Left hindlimb (tissue), 1 donor: ENCODE measurements at regions not wholly inside any gene's neighbourhood (a gene's known extent, or its start where the extent isn't known, plus 50 kb on each side); places are given as distances from the start of the nearest gene placed in this dataset.
A peak's percentile ranks its signal among the peaks of the same experiment; 100 is the strongest.
"Not testable (repeated sequence)": the region's sequence is repeated elsewhere in the genome, so short reads cannot be mapped to it uniquely, and the experiment has no call there.

ENCODE experiments used
- DNase-seq: peaks from one replicate; pipeline ENCODE4 v3.0.0-alpha.2; 2018

DNA sequence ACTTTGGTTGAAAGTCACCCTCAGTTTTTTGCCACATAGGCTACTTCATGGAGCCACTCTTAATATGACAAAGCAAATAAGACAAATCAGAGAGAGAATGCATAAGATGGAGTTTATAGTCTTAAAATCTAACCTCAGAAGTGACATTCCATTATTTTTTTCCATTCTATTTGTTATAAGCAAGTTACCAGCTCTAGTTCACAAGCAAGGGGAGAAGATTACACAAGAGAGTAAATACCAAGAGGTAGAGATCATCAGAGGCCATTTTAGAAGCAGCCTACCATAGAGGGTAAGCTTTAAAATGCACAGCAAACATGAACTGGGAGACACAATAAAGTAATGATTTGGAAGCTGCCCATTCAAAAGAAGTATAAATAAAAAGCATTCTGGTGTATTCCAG lies 651.3 kb upstream of the MEF2C start:
- no peak for DNase-seq

DNA sequence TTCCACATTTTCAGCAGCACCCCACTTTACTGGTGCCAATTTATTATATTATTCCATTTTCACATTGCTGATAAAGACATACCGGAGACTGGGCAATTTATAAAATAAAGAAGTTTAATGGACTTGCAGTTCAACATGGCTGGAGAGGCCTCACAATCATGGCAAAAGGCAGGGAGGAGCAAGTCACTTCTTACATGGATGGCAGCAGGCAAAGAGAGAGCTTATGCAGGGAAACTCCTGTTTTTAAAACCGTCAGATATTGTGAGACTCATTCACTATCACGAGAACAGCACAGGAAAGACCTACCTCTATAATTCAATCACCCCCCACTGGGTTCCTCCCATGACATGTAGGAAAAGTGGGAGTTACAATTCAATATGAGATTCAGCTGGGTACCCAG lies 641.8 kb upstream of the MEF2C start:
- DNase-seq: no peak

DNA sequence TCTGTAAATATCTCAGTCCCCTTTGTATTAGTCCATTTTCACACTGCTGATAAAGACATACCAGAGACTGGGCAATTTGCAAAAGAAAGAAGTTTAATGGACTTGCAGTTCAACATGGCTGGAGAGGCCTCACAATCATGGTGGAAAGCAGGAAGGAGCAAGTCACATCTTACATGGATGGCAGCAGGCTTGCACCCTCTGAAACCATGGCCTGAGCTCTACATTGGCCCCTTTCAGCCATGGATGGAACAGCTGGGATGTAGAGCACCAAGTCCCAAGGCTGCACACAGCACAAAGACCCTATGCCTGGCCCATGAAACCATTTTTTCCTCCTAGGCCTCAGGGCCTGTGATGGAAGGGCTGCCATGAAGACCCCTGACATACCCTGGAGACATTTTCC lies 640.9 kb upstream of the MEF2C start:
- not testable (repeated sequence) for DNase-seq

DNA sequence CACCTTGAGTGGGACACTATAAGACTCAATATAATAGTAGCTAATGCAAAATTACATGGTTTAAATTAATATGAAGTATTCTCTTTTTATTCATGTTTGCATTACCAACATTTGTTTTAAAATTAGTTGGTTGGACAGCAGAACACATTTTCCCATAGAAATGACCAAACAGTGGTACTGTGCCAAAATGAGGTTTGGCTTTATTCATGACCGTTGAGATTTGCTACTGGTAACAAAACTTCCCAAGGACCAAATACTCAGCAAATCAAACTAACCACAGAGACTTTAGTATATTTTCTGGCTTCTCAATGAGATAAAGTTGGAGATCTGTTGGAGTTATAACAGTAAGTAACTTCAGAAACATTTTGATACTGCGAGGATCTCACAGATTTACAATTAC lies 637.8 kb upstream of the MEF2C start:
- no peak for DNase-seq

DNA sequence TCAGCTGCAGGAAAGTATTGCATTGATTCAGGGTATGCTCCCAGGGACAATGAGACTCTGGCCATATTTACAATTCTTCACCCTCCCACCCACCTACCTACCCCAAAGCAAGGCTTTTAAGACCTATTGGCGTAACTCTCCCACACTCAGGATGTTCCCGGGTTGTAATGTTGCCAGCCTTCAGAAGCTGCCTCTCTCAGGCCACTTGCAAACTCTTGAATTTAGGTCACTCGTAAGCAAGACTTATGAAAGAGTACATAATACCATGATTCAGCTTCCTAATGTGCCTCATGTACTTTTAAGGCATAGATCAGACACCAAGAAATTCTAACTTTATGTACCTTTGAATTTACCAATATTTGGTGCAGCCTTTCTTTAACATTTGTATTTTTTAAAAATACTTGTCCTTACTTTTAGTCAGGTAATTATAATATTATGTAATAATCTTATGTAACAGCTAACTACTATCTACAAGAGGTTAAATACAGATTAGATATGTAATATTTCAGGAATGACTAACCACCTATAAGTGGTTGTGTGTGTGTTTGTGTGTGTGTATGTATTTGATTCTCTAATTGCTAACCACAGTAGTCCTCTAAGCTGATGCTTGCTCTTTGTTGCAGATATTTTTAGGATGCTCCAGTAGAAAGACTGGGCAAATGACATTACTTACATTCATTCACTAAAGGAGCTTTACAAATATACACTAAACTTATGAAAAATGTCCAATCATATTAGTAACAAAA lies 630.5 kb upstream of the MEF2C start:
- DNase-seq: no peak

DNA sequence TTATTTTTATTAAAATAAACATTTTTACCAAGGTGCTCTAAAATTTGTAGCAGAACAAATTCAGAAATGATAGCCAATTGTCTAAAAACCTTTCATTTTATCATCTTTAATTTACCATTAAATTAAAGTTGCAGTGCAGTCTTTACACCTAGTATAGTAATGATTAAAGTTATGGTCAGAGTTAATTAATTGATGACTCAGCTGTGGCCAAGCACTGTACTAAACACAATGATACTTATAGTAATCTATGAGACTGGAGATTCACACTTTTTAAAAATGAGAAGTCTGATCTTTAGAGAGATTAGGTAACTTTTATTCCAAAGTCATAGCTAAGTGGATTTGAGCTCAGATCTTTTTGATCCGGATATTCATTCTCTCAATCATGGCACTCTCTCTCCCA lies 621.1 kb upstream of the MEF2C start:
- DNase-seq: no peak

DNA sequence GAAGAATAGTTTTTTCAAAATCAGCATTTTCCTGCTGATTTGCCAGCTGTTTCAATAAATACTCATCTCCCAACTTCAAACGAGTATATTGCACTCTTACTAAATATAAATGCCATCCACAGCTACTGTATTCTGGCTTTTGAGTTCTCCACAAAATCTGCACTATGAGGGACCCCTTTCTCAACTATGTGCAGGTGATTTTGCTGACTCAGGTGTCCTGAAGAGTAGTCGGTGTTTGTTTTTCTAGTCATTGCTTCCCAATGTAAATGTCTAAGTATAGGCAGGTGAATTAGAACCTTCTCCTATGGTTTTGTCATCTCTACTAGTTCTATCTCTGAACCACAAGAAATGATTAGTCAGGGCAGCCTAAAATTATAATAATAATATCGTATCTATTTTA lies 616.8 kb upstream of the MEF2C start:
- no peak for DNase-seq

DNA sequence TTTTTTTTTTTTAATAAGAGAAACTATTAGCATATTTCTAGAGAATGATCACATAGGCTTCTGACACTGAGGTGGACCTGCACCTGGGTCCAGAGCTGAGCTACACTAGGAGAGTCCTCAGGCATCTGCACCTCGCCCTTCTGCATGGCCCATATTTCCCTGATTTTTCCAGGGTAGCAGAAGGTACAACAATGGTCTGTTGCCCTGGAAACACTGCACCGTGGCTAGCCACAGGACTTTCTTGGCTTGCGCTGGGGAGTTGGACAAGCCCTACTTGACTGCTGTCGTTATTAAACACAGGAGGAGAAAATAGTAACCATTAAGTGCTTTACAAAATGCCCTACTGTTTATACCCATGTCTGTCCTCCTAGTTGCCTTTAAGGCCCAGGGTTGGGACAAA lies 615.7 kb upstream of the MEF2C start:
- DNase-seq: no peak

DNA sequence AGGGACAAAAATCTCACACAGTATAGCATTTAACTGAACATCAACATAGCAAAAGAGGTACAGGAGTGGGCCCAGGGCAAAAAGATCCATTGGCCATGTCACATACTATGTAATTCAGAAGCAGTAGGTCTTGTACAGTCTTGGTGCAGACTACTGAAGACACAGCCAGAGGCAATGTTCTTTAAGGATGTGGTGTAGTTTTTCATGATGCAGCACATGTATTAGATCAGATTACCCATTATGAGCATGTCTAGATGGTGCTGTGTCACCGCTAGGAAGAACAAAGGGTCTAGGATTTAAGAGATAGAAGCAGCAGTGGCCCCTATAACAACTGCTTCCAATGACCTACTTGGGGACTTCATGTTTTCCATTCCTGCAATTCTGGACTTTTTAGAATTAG lies 610.4 kb upstream of the MEF2C start:
- DNase-seq: no peak

DNA sequence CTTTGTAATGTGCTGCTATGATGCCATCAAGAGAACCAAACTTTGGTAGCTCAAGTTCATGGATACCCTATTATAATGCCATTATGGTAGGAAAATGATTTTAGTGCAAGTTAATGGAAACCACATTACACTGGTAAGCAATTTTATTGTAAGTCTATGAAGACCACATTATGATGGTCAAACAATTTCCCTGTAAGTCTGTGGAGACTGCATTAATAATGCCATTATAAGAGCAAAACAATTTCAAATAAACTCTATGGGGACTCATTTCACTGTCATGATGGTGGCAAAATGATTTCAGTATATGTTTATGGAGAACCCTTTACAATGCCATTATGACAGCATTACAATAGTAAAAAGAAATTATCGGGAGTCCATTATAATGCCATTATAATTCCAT lies 602.0 kb upstream of the MEF2C start:
- DNase-seq: no peak

DNA sequence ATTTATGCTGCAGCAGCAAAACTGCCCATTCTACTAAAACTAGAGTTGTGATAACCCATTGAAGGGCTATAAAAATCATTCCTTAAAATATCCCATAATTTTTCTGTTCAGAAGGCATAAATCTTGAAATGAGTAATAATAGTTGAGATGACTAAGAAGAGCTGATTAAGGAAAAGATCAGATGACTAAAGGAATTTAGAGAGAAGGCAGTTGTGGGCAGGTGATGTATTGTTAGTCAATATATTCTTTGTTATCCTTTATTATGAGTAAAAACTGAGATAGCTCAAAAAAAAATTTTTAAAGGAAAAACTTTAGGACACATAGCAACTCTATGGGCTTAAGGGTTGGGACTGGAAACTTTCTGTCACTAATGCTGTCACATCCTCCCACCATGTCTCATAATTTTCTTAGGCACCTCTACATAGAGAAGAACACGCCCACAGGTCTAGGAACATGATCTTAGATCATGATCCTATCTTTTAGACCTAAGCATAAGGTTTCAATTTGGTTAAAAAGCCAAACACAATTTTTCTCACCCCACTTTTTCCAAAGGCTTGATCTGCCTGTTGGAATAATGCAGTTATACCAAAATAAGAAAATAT lies 597.5 kb upstream of the MEF2C start:
- no peak for DNase-seq

DNA sequence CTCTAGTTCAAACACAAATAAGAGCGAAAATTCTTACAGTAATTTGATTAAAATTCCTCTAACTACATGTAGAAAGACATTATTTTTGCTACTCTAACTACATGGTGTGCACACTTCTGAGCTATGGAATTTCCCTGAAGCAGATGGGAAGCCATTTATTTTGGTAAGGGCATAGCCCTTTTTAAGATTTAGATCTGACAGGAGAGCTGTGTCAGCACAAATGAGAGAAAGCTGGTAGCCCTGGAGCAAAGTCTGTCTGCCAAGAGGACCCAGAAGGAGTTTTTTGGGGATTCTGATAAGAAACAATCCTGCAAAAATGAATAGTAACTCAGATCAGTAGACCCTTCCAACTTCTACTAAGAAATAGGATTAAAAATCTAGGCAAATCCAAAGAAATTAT lies 595.9 kb upstream of the MEF2C start:
- no peak for DNase-seq

DNA sequence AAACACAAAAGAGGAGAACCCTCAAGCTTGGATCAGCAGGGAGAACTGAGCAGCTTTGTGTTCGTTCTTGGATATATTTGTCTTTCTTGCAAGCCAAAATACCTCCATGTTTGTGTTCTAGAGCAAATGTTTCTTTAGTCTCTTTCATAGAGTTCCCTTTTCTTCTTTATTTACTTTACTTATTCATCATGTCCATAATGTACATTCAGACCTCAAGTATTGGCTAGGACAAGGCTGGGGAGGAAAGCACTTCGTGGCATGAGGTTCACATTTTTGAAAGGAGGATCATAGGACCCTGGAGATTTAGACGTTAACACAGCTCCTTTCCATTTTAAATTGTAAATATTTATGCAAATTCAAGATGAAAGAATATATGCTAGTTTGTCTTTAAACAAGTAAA lies 590.2 kb upstream of the MEF2C start:
- DNase-seq: no peak

DNA sequence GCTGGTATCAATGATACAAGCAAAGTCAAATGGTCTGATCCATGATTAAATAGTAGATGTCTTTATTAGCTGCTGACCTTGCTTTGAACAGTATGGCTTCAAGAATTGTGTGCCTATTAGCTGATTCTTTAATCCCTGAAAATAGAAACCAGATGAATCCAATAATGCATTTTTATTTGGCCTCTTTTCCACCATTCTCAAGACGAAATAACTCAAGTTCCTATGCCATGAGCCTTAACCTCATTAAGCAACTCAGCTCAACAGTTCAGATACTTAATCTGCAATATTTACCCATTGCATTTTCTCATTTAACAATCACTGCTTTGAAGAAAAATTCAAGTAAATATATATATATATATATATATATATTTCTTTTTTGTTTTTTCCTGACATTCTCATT lies 588.6 kb upstream of the MEF2C start:
- DNase-seq: no peak

DNA sequence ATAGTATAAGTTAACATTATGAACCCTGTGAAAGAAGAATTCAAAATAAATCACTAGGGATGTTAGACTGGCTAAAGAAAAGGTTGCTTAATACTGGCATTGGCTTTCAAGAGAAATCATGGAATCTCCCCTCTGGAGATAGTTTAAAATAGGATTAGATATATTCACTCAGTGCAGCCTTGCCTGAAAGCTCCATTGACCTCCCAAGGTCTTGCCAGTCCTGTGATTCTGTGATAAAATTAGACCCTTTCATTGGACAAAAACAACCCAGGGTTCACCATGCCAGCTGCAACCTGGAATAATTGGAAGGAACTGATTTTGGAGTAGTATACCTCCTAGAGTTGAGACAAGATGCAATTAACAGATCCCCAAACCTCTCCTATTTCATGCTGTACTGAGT lies 588.1 kb upstream of the MEF2C start:
- no peak for DNase-seq

DNA sequence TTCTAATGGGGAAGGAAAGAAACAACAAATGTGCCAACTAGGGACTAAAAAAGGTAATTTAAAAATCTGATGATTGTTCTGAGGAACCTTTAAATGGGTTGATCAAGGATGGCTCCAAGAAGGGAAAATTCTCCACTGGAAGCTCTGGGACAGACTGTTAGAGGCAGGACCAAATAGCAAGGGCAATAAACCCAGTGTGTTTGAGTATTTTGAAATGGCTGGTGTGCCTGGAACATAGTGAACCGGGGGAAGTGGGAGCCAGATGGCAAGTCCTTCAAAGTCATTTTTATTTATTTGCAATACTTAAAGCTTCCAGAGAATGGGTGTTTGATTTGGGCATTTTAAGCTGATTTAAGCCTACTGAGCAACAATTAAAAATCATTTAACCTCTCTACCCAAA lies 587.7 kb upstream of the MEF2C start:
- DNase-seq: no peak

DNA sequence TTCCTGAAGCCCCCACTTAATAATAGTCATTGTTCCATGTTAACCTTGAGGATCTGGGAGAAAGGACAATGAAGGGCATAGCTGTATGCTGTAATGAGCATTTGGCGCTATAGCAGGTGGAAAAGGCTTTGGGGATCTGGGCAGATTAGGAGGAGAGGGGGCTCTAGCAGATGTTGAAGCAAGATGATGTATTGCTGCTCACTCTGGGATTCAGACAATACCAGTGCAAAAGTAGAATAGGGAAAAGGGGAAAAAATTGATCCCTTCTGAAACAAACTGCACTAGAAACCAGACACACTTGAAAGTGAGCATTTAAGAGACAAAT lies 575.3 kb upstream of the MEF2C start:
- DNase-seq: no peak

DNA sequence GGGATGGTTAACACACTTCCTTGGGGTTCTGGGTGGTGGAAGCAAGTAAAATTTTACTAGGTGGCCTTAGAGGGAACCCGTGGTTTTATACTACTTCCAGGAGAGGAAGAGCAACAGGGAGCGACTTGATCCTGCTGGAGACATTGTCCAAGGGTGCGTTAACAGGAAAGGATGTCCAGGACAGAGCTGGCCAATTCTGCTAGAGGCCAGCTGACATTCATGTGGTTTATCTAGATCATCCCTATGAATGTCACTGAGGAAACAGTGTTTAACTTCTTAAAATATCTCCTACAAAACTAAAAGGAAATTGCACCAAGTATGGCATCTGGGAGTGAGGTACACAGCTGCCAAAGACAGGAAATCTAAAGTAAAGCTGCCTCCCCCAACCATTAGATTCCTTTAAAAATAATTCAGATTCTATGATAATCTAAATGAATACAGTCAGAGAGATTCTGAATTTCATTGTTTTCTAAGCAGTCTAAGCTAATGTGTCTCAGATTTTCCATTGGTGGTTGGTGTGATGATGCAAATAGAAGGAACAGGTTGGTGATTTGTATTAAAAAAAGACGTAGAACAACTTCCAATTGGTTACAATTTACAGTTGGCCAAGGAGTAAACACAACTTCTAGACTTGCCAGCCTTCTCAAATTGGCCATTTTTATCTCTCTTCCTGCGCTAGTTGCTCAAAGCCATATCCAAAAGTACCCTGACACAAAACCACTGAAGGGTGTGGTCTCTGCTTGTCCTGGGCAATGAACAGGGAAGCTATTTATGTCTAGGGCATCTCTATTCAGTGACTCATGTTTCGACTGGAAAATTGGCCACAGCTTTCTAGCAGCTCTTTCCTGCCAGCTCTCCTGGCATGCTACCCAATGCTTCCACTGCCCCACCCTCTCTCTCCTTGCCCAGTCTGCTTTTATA lies 574.7 kb upstream of the MEF2C start:
- peak; percentile 80 for DNase-seq

DNA sequence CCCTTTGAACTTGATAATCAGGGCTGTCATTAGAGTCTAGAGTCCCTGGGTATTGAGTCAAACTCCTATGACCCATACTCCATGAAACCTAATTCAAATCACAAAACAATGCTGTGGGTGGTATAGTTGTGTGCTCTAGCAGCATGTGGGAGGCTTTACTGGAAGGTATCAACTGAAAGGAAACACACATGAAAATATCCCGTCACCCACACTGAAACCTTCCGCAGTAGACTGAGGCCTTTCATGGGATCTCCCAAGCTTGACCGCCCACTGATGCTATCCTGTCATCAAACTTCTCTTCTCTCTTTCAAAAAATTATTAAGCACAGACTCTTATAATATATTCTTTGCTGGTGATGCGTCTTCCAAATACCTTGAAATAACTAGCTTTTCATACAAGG lies 569.1 kb upstream of the MEF2C start:
- no peak for DNase-seq

DNA sequence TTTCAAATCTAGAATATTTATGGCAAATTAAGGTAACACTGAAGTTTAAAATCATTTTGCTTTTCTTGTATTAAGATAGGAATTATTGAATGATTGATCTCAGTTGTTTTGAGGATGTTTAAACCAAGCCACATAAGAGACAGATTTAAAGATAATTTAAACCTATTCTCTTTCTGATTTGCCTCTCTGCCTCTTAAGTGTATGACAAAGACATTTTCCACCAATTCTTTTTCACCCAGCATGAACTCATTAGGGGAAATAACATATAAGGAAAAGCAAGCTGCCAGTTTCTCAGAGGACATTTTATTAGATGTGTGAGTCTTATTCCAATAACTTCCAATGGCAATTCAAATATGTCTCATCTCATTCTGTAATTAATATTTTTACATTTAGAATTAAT lies 568.3 kb upstream of the MEF2C start:
- DNase-seq: no peak

DNA sequence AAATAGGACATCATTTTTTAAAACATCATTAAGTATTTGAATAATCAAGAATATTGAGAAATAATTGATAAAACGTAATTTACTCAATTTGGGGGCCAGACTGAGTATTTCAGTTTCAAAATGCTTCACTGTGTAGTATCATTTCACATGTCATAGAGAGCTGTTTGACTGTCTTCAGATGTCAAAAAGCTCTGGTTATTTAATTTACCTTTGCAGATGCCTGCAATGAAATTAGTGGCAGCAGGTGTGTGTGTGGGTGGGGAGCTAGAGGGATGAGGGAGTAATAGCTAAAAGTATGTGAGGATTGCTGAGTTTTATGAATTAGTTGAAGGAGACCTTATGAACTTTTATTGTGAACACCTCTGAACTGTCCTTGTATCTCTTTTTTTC lies 567.2 kb upstream of the MEF2C start:
- no peak for DNase-seq

DNA sequence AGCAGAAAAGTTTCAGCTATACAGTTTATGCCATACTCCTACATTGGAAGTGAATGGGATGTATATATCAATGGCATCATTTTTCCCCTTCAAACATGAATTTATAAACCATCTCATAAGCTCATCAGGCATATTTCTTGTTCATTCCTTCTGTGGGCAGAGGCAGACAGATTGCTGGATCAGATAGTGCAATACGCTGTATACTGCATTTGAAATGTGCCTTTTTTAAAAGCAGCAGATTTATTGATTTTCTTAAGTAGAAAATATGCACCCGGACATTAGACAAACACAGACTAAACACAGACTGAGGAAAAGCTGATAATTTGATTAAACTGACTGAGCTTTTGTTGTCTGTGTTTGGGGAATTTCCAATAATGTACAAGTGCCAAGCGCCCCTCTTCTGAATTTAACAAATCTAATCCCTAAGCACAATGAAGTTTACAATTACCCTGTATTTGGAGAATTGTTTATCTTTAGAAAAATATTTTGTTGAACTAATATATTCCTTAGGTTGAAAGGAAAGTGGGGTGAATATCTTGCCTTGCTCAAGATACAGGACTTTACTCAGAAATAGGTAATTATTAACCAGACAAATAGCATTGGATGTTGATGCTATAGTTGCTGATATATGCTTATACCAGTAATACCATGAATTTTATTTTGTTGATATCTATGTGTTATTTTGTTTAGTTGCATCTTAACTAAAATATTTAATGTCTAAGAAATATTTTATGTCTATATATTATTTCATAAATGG lies 566.6 kb upstream of the MEF2C start:
- no peak for DNase-seq

DNA sequence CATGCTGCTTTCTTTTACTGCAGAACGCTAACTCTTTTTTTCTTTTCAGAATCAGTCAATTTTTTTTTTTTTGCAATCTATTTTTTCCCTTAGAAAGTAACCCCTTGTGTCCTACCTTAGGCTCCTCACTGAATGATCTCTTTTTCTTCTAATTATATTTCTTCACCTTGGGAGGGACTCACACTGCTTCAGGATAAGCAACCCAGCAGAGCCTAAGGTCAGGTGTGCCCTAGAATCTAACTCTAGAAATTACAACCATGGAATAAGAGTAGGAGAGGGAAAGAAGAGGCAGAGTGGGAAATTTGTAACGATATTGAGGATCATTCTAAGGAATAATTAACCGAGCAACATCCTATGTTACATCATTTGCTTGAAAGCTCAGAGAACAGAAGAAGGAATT lies 564.0 kb upstream of the MEF2C start:
- no peak for DNase-seq
